ENCODE measurements at regions not wholly inside any gene's neighbourhood (a gene's known extent, or its start where the extent isn't known, plus 50 kb on each side); places are given as distances from the start of the nearest gene placed in this dataset.
A peak's percentile ranks its signal among the peaks of the same experiment; 100 is the strongest.

- Mint-ChIP-seq H3K36me3 (ENCODE audit: low read depth, unreplicated experiment) (no peaks in the 10 kb centered on the region), H3K9me3 (ENCODE audit: unreplicated experiment) (peaks cover 7% of the 10 kb centered on the region), H3K27me3 (ENCODE audit: low read depth, unreplicated experiment) (no peaks in the 10 kb centered on the region), H3K4me1 (ENCODE audit: low read depth, unreplicated experiment) (peaks cover 3% of the 10 kb centered on the region), H3K27ac (ENCODE audit: unreplicated experiment) (no peak overlapping the region), H3K4me3 (ENCODE audit: unreplicated experiment) (no peak overlapping the region)
- no peak overlapping the region for H3K9ac ChIP-seq (ENCODE audit: low read length)
- TF ChIP-seq EZH2 (IDR thresholded peaks at IDR 0.05; ENCODE audit: insufficient read depth, low read length) (no peak), CTCF (IDR thresholded peaks at IDR 0.05; ENCODE audit: insufficient read depth, low read depth, low read length) (no peak)
- peaks cover 3% of the 10 kb centered on the region for H3K9me3 ChIP-seq (ENCODE audit: insufficient read depth, low read depth, low read length)
- no peaks in the 10 kb centered on the region for H3K27me3 ChIP-seq (ENCODE audit: insufficient read depth, low read length)
- no peaks in the 10 kb centered on the region for H3K4me1 ChIP-seq (ENCODE audit: insufficient read depth, low read length)
- H2AFZ ChIP-seq (ENCODE audit: low read depth, low read length), result no peak overlapping the region
- no peaks in the 10 kb centered on the region for H3K79me2 ChIP-seq (ENCODE audit: insufficient read depth, low read length)
- no peak overlapping the region for H3K4me3 ChIP-seq (ENCODE audit: insufficient read depth, low read depth, low read length)
- FAIRE-seq, result no peak
- no peak overlapping the region for H3K27ac ChIP-seq (ENCODE audit: low read depth, low read length)
- peak; percentile 46 for DNase-seq (ENCODE audit: low read depth)
- no peak overlapping the region for H3K4me2 ChIP-seq (ENCODE audit: low read length)
- no peaks in the 10 kb centered on the region for H4K20me1 ChIP-seq (ENCODE audit: insufficient read depth, low read length)
- no peaks in the 10 kb centered on the region for H3K36me3 ChIP-seq (ENCODE audit: insufficient read depth, low read length)
Measured at GRCh38 chr4:123327846-123328429, 68.7 kb upstream of the SPRY1 start.

- Histone ChIP-seq H2AFZ (ENCODE audit: low read depth, low read length) (no peak overlapping the region), H3K4me2 (ENCODE audit: low read length) (no peak overlapping the region), H3K27me3 (ENCODE audit: insufficient read depth, low read length) (peaks cover 2% of the 10 kb centered on the region), H4K20me1 (ENCODE audit: insufficient read depth, low read length) (no peaks in the 10 kb centered on the region), H3K4me1 (ENCODE audit: insufficient read depth, low read length) (peaks cover 8% of the 10 kb centered on the region), H3K36me3 (ENCODE audit: insufficient read depth, low read length) (no peaks in the 10 kb centered on the region), H3K27ac (ENCODE audit: low read depth, low read length) (no peak overlapping the region), H3K4me3 (ENCODE audit: insufficient read depth, low read depth, low read length) (no peak overlapping the region), H3K79me2 (ENCODE audit: insufficient read depth, low read length) (no peaks in the 10 kb centered on the region), H3K9ac (ENCODE audit: low read length) (no peak overlapping the region), H3K9me3 (ENCODE audit: insufficient read depth, low read depth, low read length) (no peaks in the 10 kb centered on the region)
- DNase-seq (ENCODE audit: low read depth) (no peak), FAIRE-seq (no peak)
- H3K4me3 Mint-ChIP-seq (ENCODE audit: unreplicated experiment), result no peak overlapping the region
- H3K4me1 Mint-ChIP-seq (ENCODE audit: low read depth, unreplicated experiment), result peaks cover 6% of the 10 kb centered on the region
- peaks cover 9% of the 10 kb centered on the region for H3K9me3 Mint-ChIP-seq (ENCODE audit: unreplicated experiment)
- H3K36me3 Mint-ChIP-seq (ENCODE audit: low read depth, unreplicated experiment), result no peaks in the 10 kb centered on the region
- H3K27ac Mint-ChIP-seq (ENCODE audit: unreplicated experiment), result no peak overlapping the region
- no peaks in the 10 kb centered on the region for H3K27me3 Mint-ChIP-seq (ENCODE audit: low read depth, unreplicated experiment)
- no peak for TF ChIP-seq CTCF (IDR thresholded peaks at IDR 0.05; ENCODE audit: insufficient read depth, low read depth, low read length)
- no peak for TF ChIP-seq EZH2 (IDR thresholded peaks at IDR 0.05; ENCODE audit: insufficient read depth, low read length)
Measured at GRCh38 chr4:123338715-123339114, 57.9 kb upstream of the SPRY1 start.

Data from astrocyte (in vitro differentiated cells and primary cell).